HL-60 (cell line): ENCODE measurements at regions not wholly inside any gene's neighbourhood (a gene's known extent, or its start where the extent isn't known, plus 50 kb on each side); places are given as distances from the start of the nearest gene placed in this dataset.

Experiments
- POLR2AphosphoS5 ChIP-seq: IDR thresholded peaks from 2 replicates; pipeline ENCODE4 v1.6.1; 2012; ENCODE audit warnings: low read depth
- TF ChIP-seq, protein P1 (sequence below): IDR thresholded peaks from one replicate; pipeline ENCODE4 v1.5.1; 2011; ENCODE audit warnings: low read length, control low read depth, inconsistent platforms; ENCODE audit not compliant: insufficient read depth

GRCh38 chr12:89264837-89265236 lies 87.5 kb downstream of the DUSP6 start:
- no peak for TF ChIP-seq POLR2AphosphoS5
- TF ChIP-seq, protein P1, sequence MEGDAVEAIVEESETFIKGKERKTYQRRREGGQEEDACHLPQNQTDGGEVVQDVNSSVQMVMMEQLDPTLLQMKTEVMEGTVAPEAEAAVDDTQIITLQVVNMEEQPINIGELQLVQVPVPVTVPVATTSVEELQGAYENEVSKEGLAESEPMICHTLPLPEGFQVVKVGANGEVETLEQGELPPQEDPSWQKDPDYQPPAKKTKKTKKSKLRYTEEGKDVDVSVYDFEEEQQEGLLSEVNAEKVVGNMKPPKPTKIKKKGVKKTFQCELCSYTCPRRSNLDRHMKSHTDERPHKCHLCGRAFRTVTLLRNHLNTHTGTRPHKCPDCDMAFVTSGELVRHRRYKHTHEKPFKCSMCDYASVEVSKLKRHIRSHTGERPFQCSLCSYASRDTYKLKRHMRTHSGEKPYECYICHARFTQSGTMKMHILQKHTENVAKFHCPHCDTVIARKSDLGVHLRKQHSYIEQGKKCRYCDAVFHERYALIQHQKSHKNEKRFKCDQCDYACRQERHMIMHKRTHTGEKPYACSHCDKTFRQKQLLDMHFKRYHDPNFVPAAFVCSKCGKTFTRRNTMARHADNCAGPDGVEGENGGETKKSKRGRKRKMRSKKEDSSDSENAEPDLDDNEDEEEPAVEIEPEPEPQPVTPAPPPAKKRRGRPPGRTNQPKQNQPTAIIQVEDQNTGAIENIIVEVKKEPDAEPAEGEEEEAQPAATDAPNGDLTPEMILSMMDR = no peak
